Neural cell (in vitro differentiated cells): ENCODE measurements at regions not wholly inside any gene's neighbourhood (a gene's known extent, or its start where the extent isn't known, plus 50 kb on each side); places are given as distances from the start of the nearest gene placed in this dataset.

ENCODE experiments used
- H2AFZ ChIP-seq: fragments of 200-600, 300-800 bp; sonication (generic), shearing (Covaris generic); 2 replicates; pipeline ENCODE4 v1.6.0; 2014; ENCODE audit warnings: low read depth, mild to moderate bottlenecking, antibody characterized with exemption, low read length, moderate library complexity
- H3F3A ChIP-seq: fragments of 200-600 bp; shearing (Covaris generic); 2 replicates; pipeline ENCODE4 v1.6.1; 2016; ENCODE audit warnings: mild to moderate bottlenecking, moderate library complexity, mixed read lengths, antibody characterized with exemption, low read length; ENCODE audit not compliant: insufficient read depth, poor library complexity, severe bottlenecking
- H3K27ac ChIP-seq: fragments of 200-600, 300-800 bp; sonication (generic), shearing (Covaris generic); 2 replicates; pipeline ENCODE4 v1.5.1; 2014; ENCODE audit warnings: mild to moderate bottlenecking, low read length, moderate library complexity
- H3K27me3 ChIP-seq: fragments of 300-800, 200-600 bp; sonication (generic), shearing (Covaris generic); 2 replicates; pipeline ENCODE4 v1.6.0; 2014; ENCODE audit warnings: mild to moderate bottlenecking, low read depth, low read length, moderate library complexity; ENCODE audit not compliant: insufficient read depth
- H3K36me3 ChIP-seq: fragments of 300-800, 200-600 bp; sonication (generic), shearing (Covaris generic); 2 replicates; pipeline ENCODE4 v1.5.1; 2014; ENCODE audit warnings: mild to moderate bottlenecking, antibody characterized with exemption, low read length, moderate library complexity; ENCODE audit not compliant: insufficient read depth
- H3K4me2 ChIP-seq: fragments of 300-800, 200-600 bp; sonication (generic), shearing (Covaris generic); 2 replicates; pipeline ENCODE4 v1.6.0; 2014; ENCODE audit warnings: mild to moderate bottlenecking, low read length
- H3K4me3 ChIP-seq: fragments of 300-800, 200-600 bp; sonication (generic), shearing (Covaris generic); 2 replicates; pipeline ENCODE4 v1.5.1; 2014; ENCODE audit warnings: mild to moderate bottlenecking, low read length, moderate library complexity
- H3K79me2 ChIP-seq: fragments of 200-600 bp; shearing (Covaris generic); replicated peaks from 2 replicates; pipeline ENCODE4 v1.6.0; 2014; ENCODE audit warnings: mild to moderate bottlenecking, low read length, moderate library complexity; ENCODE audit not compliant: insufficient read depth
- H3K9ac ChIP-seq: fragments of 300-800, 200-600 bp; sonication (generic), shearing (Covaris generic); 2 replicates; pipeline ENCODE4 v1.6.1; 2016; ENCODE audit warnings: mild to moderate bottlenecking, low read length, mixed read lengths
- H3K9me2 ChIP-seq: fragments of 200-600 bp; shearing (Covaris generic); 2 replicates; pipeline ENCODE4 v1.6.1; 2016; ENCODE audit warnings: mild to moderate bottlenecking, low read length, mixed read lengths; ENCODE audit not compliant: insufficient read depth
- H3K9me3 ChIP-seq: fragments of 200-600, 300-800 bp; sonication (generic), shearing (Covaris generic); 2 replicates; pipeline ENCODE4 v1.6.1; 2016; ENCODE audit warnings: mild to moderate bottlenecking, mixed run types, low read length, moderate library complexity, mixed read lengths
- H4K20me1 ChIP-seq: fragments of 200-600 bp; shearing (Covaris generic); 2 replicates; pipeline ENCODE4 v1.6.1; 2016; ENCODE audit warnings: mild to moderate bottlenecking, mixed run types; ENCODE audit not compliant: insufficient read depth
- CTCF ChIP-seq: fragments of 450-650 bp; IDR thresholded peaks from 2 replicates; pipeline ENCODE4 v1.5.1; 2014; ENCODE audit warnings: antibody characterized with exemption, mild to moderate bottlenecking, moderate library complexity; ENCODE audit not compliant: poor library complexity, severe bottlenecking
- EP300 ChIP-seq: fragments of 450-650 bp; conservative IDR thresholded peaks from 2 replicates; pipeline ENCODE4 v1.6.1; 2014; ENCODE audit warnings: antibody characterized with exemption, mild to moderate bottlenecking, moderate library complexity; ENCODE audit not compliant: poor library complexity, severe bottlenecking
- EZH2 ChIP-seq: fragments of 200-600, 300-800 bp; shearing (Covaris generic), sonication (generic); IDR thresholded peaks from 2 replicates; pipeline ENCODE4 v1.6.1; 2014; ENCODE audit warnings: antibody characterized with exemption, low read length, borderline replicate concordance, mild to moderate bottlenecking; ENCODE audit not compliant: insufficient read depth, poor library complexity, severe bottlenecking
- MXI1 ChIP-seq: fragments of 450-650 bp; conservative IDR thresholded peaks from 2 replicates; pipeline ENCODE4 v1.6.1; 2014; ENCODE audit warnings: antibody characterized with exemption, mild to moderate bottlenecking; ENCODE audit not compliant: poor library complexity, severe bottlenecking
- POLR2AphosphoS5 ChIP-seq: IDR thresholded peaks from 2 replicates; pipeline ENCODE4 v1.6.1; 2012
- RAD21 ChIP-seq: fragments of 450-650 bp; conservative IDR thresholded peaks from 2 replicates; pipeline ENCODE4 v1.6.1; 2014; ENCODE audit warnings: antibody characterized with exemption, mild to moderate bottlenecking, moderate library complexity
- REST ChIP-seq: IDR thresholded peaks from 2 replicates; pipeline ENCODE4 v1.6.1; 2012; ENCODE audit warnings: borderline replicate concordance
- SMC3 ChIP-seq: fragments of 450-650 bp; conservative IDR thresholded peaks from 2 replicates; pipeline ENCODE4 v1.6.1; 2014; ENCODE audit warnings: antibody characterized with exemption, mild to moderate bottlenecking, moderate library complexity; ENCODE audit not compliant: poor library complexity
- TAF1 ChIP-seq: IDR thresholded peaks from 2 replicates; pipeline ENCODE4 v1.6.1; 2012; ENCODE audit warnings: low read depth

GRCh38 chr9:119859128-119859527 is 489.9 kb upstream of the BRINP1 start:
- no peaks in the 10 kb centered on the region for H3F3A ChIP-seq
- no peak overlapping the region for H3K27ac ChIP-seq
- H3K9me3 ChIP-seq, result no peaks in the 10 kb centered on the region
- H3K27me3 ChIP-seq, result no peaks in the 10 kb centered on the region
- H3K4me2 ChIP-seq, result no peak overlapping the region
- no peaks in the 10 kb centered on the region for H3K79me2 ChIP-seq
- H3K9me2 ChIP-seq, result no peaks in the 10 kb centered on the region
- H3K36me3 ChIP-seq, result no peaks in the 10 kb centered on the region
- TF ChIP-seq POLR2AphosphoS5 (no peak), CTCF (no peak), MXI1 (no peak), REST (no peak), SMC3 (no peak), TAF1 (no peak), EZH2 (no peak), RAD21 (no peak), EP300 (no peak)
- H3K4me3 ChIP-seq, result no peak overlapping the region
- H3K9ac ChIP-seq, result no peak overlapping the region
- no peak overlapping the region for H2AFZ ChIP-seq
- no peaks in the 10 kb centered on the region for H4K20me1 ChIP-seq

GRCh38 chr9:119853126-119853525 is 483.9 kb upstream of the BRINP1 start:
- Histone ChIP-seq H4K20me1 (no peaks in the 10 kb centered on the region), H3K36me3 (no peaks in the 10 kb centered on the region), H3K9me2 (no peaks in the 10 kb centered on the region), H3K4me3 (no peak overlapping the region), H3K9me3 (no peaks in the 10 kb centered on the region), H3K9ac (no peak overlapping the region), H2AFZ (no peak overlapping the region), H3K27me3 (no peaks in the 10 kb centered on the region), H3F3A (no peaks in the 10 kb centered on the region), H3K27ac (no peak overlapping the region), H3K79me2 (no peaks in the 10 kb centered on the region), H3K4me2 (no peak overlapping the region)
- no peak for TF ChIP-seq REST
- TF ChIP-seq EP300, result no peak
- no peak for TF ChIP-seq CTCF
- TF ChIP-seq SMC3, result no peak
- no peak for TF ChIP-seq MXI1
- no peak for TF ChIP-seq RAD21
- no peak for TF ChIP-seq EZH2
- no peak for TF ChIP-seq TAF1
- no peak for TF ChIP-seq POLR2AphosphoS5
